H9 (cell line): ENCODE measurements at regions not wholly inside any gene's neighbourhood (a gene's known extent, or its start where the extent isn't known, plus 50 kb on each side); places are given as distances from the start of the nearest gene placed in this dataset.

Source experiments
- DNase-seq: peaks from one replicate; pipeline ENCODE4 v3.0.0-alpha.2; 2017
- H2AFZ ChIP-seq: one replicate; pipeline ENCODE4 v1.6.1; 2013; ENCODE audit warnings: mild to moderate bottlenecking, low read length, control low read depth, moderate library complexity
- H2AK5ac ChIP-seq: 2 replicates; pipeline ENCODE4 v1.6.1; 2013; ENCODE audit warnings: low read length, control low read depth, mixed read lengths; ENCODE audit not compliant: insufficient read length
- H2BK120ac ChIP-seq: one replicate; pipeline ENCODE4 v1.6.1; 2013; ENCODE audit warnings: low read depth, mild to moderate bottlenecking, low read length, control low read depth, inconsistent platforms; ENCODE audit not compliant: poor library complexity, severe bottlenecking
- H2BK12ac ChIP-seq: 2 replicates; pipeline ENCODE4 v1.6.1; 2013; ENCODE audit warnings: low read length, control low read depth, mixed read lengths, low read depth; ENCODE audit not compliant: insufficient read length
- H2BK15ac ChIP-seq: 2 replicates; pipeline ENCODE4 v1.6.1; 2013; ENCODE audit warnings: low read depth, low read length, control low read depth
- H2BK20ac ChIP-seq: one replicate; pipeline ENCODE4 v1.6.1; 2013; ENCODE audit warnings: low read depth, mild to moderate bottlenecking, low read length, control low read depth, inconsistent platforms; ENCODE audit not compliant: poor library complexity, severe bottlenecking
- H2BK5ac ChIP-seq: 2 replicates; pipeline ENCODE4 v1.6.1; 2013; ENCODE audit warnings: low read length, control low read depth, mixed read lengths; ENCODE audit not compliant: insufficient read length
- H3K14ac ChIP-seq: 2 replicates; pipeline ENCODE4 v1.6.1; 2013; ENCODE audit warnings: low read length, control low read depth; ENCODE audit not compliant: insufficient read depth
- H3K18ac ChIP-seq: 2 replicates; pipeline ENCODE4 v1.6.1; 2013; ENCODE audit warnings: low read depth, mild to moderate bottlenecking, mixed read lengths, low read length, control low read depth; ENCODE audit not compliant: insufficient read length
- H3K23ac ChIP-seq: 2 replicates; pipeline ENCODE4 v1.6.1; 2013; ENCODE audit warnings: low read length, control low read depth, mixed read lengths, low read depth; ENCODE audit not compliant: insufficient read length
- H3K23me2 ChIP-seq: 2 replicates; pipeline ENCODE4 v1.6.1; 2013; ENCODE audit warnings: low read depth, mild to moderate bottlenecking, mixed read lengths, low read length, control low read depth; ENCODE audit not compliant: insufficient read length, poor library complexity, severe bottlenecking
- H3K27ac ChIP-seq: 2 replicates; pipeline ENCODE4 v1.5.1; 2013; ENCODE audit warnings: low read length, control low read depth, mixed read lengths, low read depth; ENCODE audit not compliant: insufficient read length
- H3K27me3 ChIP-seq: 2 replicates; pipeline ENCODE4 v1.6.1; 2013; ENCODE audit warnings: low read length, control low read depth, inconsistent platforms; ENCODE audit not compliant: insufficient read depth
- H3K4ac ChIP-seq: 2 replicates; pipeline ENCODE4 v1.6.1; 2013; ENCODE audit warnings: low read depth, mild to moderate bottlenecking, control low read depth, inconsistent platforms, low read length, moderate library complexity
- H3K4me1 ChIP-seq: 2 replicates; pipeline ENCODE4 v1.6.1; 2013; ENCODE audit warnings: low read length, control low read depth, inconsistent platforms; ENCODE audit not compliant: insufficient read depth
- H3K4me2 ChIP-seq: 2 replicates; pipeline ENCODE4 v1.6.1; 2013; ENCODE audit warnings: low read length, control low read depth, mixed read lengths; ENCODE audit not compliant: insufficient read length, insufficient read depth
- H3K56ac ChIP-seq: 2 replicates; pipeline ENCODE4 v1.6.1; 2013; ENCODE audit warnings: low read depth, mild to moderate bottlenecking, mixed read lengths, low read length, control low read depth; ENCODE audit not compliant: insufficient read length
- H3K79me1 ChIP-seq: 2 replicates; pipeline ENCODE4 v1.6.1; 2013; ENCODE audit warnings: low read depth, mild to moderate bottlenecking, moderate library complexity, low read length, control low read depth, inconsistent platforms; ENCODE audit not compliant: insufficient read depth, poor library complexity, severe bottlenecking
- H3K79me2 ChIP-seq: 2 replicates; pipeline ENCODE4 v1.6.1; 2013; ENCODE audit warnings: low read length, control low read depth, inconsistent platforms; ENCODE audit not compliant: insufficient read depth
- H3K9ac ChIP-seq: 2 replicates; pipeline ENCODE4 v1.6.1; 2013; ENCODE audit warnings: low read length, control low read depth, mixed read lengths; ENCODE audit not compliant: insufficient read length; ENCODE audit errors: extremely low read depth
- H3K9me3 ChIP-seq: one replicate; pipeline ENCODE4 v1.6.1; 2013; ENCODE audit warnings: low read depth, low read length, inconsistent platforms; ENCODE audit not compliant: control insufficient read depth
- H3T11ph ChIP-seq: one replicate; pipeline ENCODE4 v1.6.1; 2013; ENCODE audit warnings: mild to moderate bottlenecking, low read length, control low read depth, inconsistent platforms
- H4K20me1 ChIP-seq: one replicate; pipeline ENCODE4 v1.6.1; 2013; ENCODE audit not compliant: control insufficient read depth, insufficient read length, insufficient read depth
- H4K5ac ChIP-seq: 2 replicates; pipeline ENCODE4 v1.6.1; 2013; ENCODE audit warnings: low read depth, mild to moderate bottlenecking, mixed read lengths, low read length, control low read depth; ENCODE audit not compliant: insufficient read length
- H4K8ac ChIP-seq: replicated peaks from 2 replicates; pipeline ENCODE4 v1.6.1; 2013; ENCODE audit warnings: low read length, control low read depth, mixed read lengths, low read depth; ENCODE audit not compliant: insufficient read length
- H4K91ac ChIP-seq: 2 replicates; pipeline ENCODE4 v1.6.1; 2013; ENCODE audit warnings: low read depth, mild to moderate bottlenecking, moderate library complexity, mixed read lengths, low read length, control low read depth; ENCODE audit not compliant: insufficient read length
- H3K27ac Mint-ChIP-seq, 3 experiments: 2 replicates in 2 of 3; 3 replicates in 1 of 3; pipeline ENCODE4 v1.8.0; 2020 to 2021; ENCODE audit warnings: mixed read lengths in 3 of 3, mild to moderate bottlenecking in 1 of 3, moderate library complexity in 1 of 3
- H3K27me3 Mint-ChIP-seq: 2 replicates; pipeline ENCODE4 v1.8.0; 2021; ENCODE audit warnings: low read depth, mild to moderate bottlenecking, moderate library complexity, mixed read lengths
- H3K36me3 Mint-ChIP-seq, 3 experiments: 2 replicates in 2 of 3; 3 replicates in 1 of 3; pipeline ENCODE4 v1.8.0; 2020 to 2021; ENCODE audit warnings: low read depth in 3 of 3, mixed read lengths in 3 of 3; ENCODE audit not compliant: insufficient read depth in 1 of 3
- H3K4me1 Mint-ChIP-seq, 2 experiments: 2 replicates each; pipeline ENCODE4 v1.8.0; 2020; ENCODE audit warnings: mixed read lengths in 2 of 2
- H3K4me3 Mint-ChIP-seq, 2 experiments: 2 replicates in 1 of 2; 3 replicates in 1 of 2; pipeline ENCODE4 v1.8.0; 2020 to 2021; ENCODE audit warnings: mild to moderate bottlenecking in 2 of 2, mixed read lengths in 2 of 2, moderate library complexity in 1 of 2
- H3K9me3 Mint-ChIP-seq, 2 experiments: 2 replicates in 1 of 2; 3 replicates in 1 of 2; pipeline ENCODE4 v1.8.0; 2020; ENCODE audit warnings: mild to moderate bottlenecking in 2 of 2, mixed read lengths in 2 of 2, moderate library complexity in 1 of 2
- WGBS: extraction: QIAGEN DNeasy Blood & Tissue Kit; methylation state at CpG from one replicate; pipeline ENCODE4 v1.1.7; 2013; ENCODE audit warnings: missing lambda C conversion rate, low lambda C conversion rate, mixed read lengths; ENCODE audit not compliant: insufficient read length; ENCODE audit errors: extremely low coverage; 5-methylcytosine and 5-hydroxymethylcytosine counted together
- TF ChIP-seq, protein P1 (sequence below): fragments of 200-600 bp; sonication (generic); conservative IDR thresholded peaks from 3 replicates; pipeline ENCODE4 v1.8.0; 2021; ENCODE audit warnings: antibody characterized with exemption, mild to moderate bottlenecking

DNA sequence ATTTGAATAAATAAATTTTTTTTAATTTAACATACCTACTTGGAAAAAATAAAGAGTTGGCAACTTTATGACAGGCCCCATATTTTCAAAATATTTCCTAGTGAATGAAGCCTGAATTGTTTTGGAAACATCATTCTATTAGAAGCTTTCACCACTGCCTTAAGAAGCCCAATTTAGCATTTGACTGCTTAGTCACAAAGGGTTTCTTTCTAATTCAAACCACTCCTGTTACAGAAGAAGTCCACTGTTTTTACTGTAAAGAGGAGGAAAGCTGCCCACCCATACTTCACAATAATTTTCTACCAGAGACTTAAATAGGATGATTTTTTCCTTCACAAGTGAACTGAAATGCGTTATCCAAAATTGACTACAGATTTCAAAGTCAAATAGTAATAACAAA lies 534.6 kb upstream of the PTBP2 start:
- Mint-ChIP-seq H3K27ac (peak overlapping the region in 2 of 3 experiments; percentile 8 to 82; a peak in 2 of 7 replicates), H3K9me3 (peaks cover 25 to 26% of the 10 kb centered on the region in 2 experiments), H3K4me1 (peaks cover 31 to 38% of the 10 kb centered on the region in 2 experiments), H3K4me3 (no peak overlapping the region), H3K27me3 (no peaks in the 10 kb centered on the region; the same call in 1 of the 2 replicates), H3K36me3 (peaks cover 14 to 23% (median 18%) of the 10 kb centered on the region in 3 experiments)
- H3K4me2 ChIP-seq, result no peak overlapping the region
- no peak for DNase-seq
- no peak overlapping the region for H3K23ac ChIP-seq
- H2BK20ac ChIP-seq, result no peak overlapping the region
- TF ChIP-seq, protein P1, sequence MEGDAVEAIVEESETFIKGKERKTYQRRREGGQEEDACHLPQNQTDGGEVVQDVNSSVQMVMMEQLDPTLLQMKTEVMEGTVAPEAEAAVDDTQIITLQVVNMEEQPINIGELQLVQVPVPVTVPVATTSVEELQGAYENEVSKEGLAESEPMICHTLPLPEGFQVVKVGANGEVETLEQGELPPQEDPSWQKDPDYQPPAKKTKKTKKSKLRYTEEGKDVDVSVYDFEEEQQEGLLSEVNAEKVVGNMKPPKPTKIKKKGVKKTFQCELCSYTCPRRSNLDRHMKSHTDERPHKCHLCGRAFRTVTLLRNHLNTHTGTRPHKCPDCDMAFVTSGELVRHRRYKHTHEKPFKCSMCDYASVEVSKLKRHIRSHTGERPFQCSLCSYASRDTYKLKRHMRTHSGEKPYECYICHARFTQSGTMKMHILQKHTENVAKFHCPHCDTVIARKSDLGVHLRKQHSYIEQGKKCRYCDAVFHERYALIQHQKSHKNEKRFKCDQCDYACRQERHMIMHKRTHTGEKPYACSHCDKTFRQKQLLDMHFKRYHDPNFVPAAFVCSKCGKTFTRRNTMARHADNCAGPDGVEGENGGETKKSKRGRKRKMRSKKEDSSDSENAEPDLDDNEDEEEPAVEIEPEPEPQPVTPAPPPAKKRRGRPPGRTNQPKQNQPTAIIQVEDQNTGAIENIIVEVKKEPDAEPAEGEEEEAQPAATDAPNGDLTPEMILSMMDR, result no peak
- no CpG with 5 or more reads among the region's 1 CpG for WGBS
- no peak overlapping the region for H3K14ac ChIP-seq
- no peak overlapping the region for H3K18ac ChIP-seq
- H2BK5ac ChIP-seq, result no peak overlapping the region
- peaks cover 1% of the 10 kb centered on the region for H3K9me3 ChIP-seq
- no peak overlapping the region for H4K91ac ChIP-seq
- no peak overlapping the region for H3T11ph ChIP-seq
- H3K4me1 ChIP-seq, result peaks cover 4% of the 10 kb centered on the region; the same call in 1 of the 2 replicates
- no peaks in the 10 kb centered on the region for H4K20me1 ChIP-seq
- no peak overlapping the region for H2BK12ac ChIP-seq
- H4K5ac ChIP-seq, result no peak overlapping the region
- H3K27ac ChIP-seq, result no peak overlapping the region
- no peak overlapping the region for H2AK5ac ChIP-seq
- no peak overlapping the region for H3K56ac ChIP-seq
- no peak overlapping the region for H4K8ac ChIP-seq
- no peaks in the 10 kb centered on the region for H3K79me2 ChIP-seq
- H3K9ac ChIP-seq, result no peak overlapping the region
- no peaks in the 10 kb centered on the region for H3K23me2 ChIP-seq
- H3K79me1 ChIP-seq, result no peaks in the 10 kb centered on the region
- no peak overlapping the region for H2AFZ ChIP-seq
- no peaks in the 10 kb centered on the region for H3K27me3 ChIP-seq
- no peak overlapping the region for H3K4ac ChIP-seq
- no peak overlapping the region for H2BK120ac ChIP-seq
- no peak overlapping the region for H2BK15ac ChIP-seq
